GM10248 (cell line): ENCODE measurements at regions not wholly inside any gene's neighbourhood (a gene's known extent, or its start where the extent isn't known, plus 50 kb on each side); places are given as distances from the start of the nearest gene placed in this dataset.

Source experiments
- CTCF ChIA-PET: fragments of 300-600 bp; sonication (Branson Sonifier 250); formaldehyde crosslinking; extraction: SDS; loops from one replicate; lab custom pipeline; 2021; ENCODE audit warnings: antibody characterized with exemption; lab: Yijun Ruan, JAX
- POLR2A ChIA-PET: fragments of 350-650 bp; sonication (Branson Sonifier 250); formaldehyde crosslinking; extraction: SDS; loops from one replicate; lab custom pipeline; 2020; ENCODE audit warnings: antibody characterized with exemption; lab: Yijun Ruan, JAX
- DNase-seq: peaks from one replicate; pipeline ENCODE4 v3.0.0; 2012; ENCODE audit errors: extremely low spot score
- TF ChIP-seq, protein P1 (sequence below): IDR thresholded peaks from 2 replicates; pipeline ENCODE4 v1.5.1; 2012; ENCODE audit warnings: mild to moderate bottlenecking, low read depth; ENCODE audit errors: extremely low read depth, missing control alignments, control extremely low read depth

DNA sequence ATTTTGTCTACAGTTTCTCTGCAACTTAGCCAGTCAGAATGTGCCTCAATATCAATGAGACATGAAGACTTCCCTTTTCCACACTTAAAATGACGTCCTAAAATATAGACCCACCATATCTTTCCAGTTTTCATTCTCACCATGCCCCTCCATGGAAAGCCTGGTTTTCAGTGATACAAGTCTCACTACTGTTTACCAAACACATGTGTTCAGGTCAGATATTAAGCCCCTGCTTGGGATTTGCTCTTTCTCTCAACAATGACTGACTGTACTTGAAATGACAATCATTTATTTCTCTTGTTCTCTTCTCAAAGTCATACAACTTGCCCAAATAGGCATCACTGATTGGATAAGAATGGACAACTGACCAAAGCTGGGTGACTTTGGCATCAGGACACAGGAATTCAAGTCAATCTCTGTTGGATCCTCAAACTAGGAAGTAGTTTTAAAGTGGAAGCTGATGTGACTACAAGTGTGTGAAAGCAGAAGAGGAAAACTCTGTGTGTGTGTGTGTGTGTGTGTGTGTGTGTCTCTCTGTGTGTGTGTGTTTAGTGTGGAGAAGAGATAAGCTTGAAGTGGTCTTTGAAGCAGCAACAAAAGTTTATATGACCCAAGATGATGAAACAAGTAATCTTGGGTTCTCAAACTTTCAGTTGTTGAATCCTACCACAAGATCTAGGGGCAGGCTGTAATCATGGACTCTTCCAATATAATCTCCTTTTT is 217.4 kb upstream of the FGF13 start:
- POLR2A ChIA-PET: no interaction called here
- TF ChIP-seq, protein P1, sequence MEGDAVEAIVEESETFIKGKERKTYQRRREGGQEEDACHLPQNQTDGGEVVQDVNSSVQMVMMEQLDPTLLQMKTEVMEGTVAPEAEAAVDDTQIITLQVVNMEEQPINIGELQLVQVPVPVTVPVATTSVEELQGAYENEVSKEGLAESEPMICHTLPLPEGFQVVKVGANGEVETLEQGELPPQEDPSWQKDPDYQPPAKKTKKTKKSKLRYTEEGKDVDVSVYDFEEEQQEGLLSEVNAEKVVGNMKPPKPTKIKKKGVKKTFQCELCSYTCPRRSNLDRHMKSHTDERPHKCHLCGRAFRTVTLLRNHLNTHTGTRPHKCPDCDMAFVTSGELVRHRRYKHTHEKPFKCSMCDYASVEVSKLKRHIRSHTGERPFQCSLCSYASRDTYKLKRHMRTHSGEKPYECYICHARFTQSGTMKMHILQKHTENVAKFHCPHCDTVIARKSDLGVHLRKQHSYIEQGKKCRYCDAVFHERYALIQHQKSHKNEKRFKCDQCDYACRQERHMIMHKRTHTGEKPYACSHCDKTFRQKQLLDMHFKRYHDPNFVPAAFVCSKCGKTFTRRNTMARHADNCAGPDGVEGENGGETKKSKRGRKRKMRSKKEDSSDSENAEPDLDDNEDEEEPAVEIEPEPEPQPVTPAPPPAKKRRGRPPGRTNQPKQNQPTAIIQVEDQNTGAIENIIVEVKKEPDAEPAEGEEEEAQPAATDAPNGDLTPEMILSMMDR: no peak
- CTCF ChIA-PET: no interaction called here

DNA sequence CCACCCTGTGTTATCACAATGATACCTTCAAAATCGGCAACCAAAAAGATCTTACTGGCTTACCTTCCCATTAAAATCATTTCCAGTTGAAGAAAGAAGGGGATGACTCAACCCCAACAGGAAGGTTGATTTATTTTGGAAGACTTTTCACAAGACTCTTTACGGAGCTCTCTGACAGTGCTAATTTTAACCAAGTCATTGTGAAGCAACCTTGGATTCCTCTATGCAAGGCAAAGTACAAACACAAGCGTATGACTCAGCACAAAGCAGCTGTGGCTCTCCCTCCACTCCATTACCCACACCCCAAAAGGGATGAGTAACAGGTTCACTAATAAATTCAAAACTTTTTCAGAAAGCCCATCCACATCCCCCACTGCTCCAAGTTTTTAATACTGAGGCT is 213.8 kb upstream of the FGF13 start:
- POLR2A ChIA-PET: no interaction called here
- no peak for DNase-seq
- TF ChIP-seq, protein P1: no peak
- CTCF ChIA-PET: no interaction called here

More for the DNA sequence above, 217.4 kb upstream of the FGF13 start:
- no peak for DNase-seq

GRCh38 chrX:138923805-138924204 is 212.3 kb upstream of the FGF13 start:
- TF ChIP-seq, protein P1: no peak
- ChIA-PET CTCF (no interaction called here), POLR2A (no interaction called here)
- no peak for DNase-seq

GRCh38 chrX:138921031-138921430 is 209.5 kb upstream of the FGF13 start:
- DNase-seq: no peak
- ChIA-PET CTCF (no interaction called here), POLR2A (no interaction called here)
- TF ChIP-seq, protein P1: no peak

DNA sequence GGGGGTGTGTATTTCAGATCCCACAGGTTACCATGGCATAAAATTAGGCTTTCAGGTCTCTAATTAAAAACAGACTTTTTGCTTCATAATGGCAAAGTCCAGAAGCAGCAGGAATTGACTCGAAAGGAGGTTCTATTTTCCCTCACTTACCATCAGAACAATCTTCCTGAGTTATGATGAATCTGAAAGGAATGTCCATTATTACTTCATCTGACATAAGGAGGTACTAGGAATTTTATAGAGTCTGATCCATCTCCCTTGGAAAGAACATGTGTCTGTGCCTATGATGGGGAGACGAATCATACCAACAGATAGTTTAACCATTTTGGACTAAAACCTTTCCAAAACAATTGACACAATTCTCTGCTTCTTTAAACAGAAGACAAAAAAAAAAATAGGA is 206.3 kb upstream of the FGF13 start:
- CTCF ChIA-PET: interaction anchor here (0.8 kb wide), 1 partner anchor 18 kb away, joined by 3 read pairs; no protein-coding TSS in a partner anchor

GRCh38 chrX:138914767-138915166 is 203.2 kb upstream of the FGF13 start:
- CTCF ChIA-PET: no interaction called here
- TF ChIP-seq, protein P1: no peak
- no peak for DNase-seq
- POLR2A ChIA-PET: no interaction called here

More for the DNA sequence above, 206.3 kb upstream of the FGF13 start:
- no peak for DNase-seq
- POLR2A ChIA-PET: no interaction called here
- TF ChIP-seq, protein P1: no peak
